HL-60 (cell line): ENCODE measurements at regions not wholly inside any gene's neighbourhood (a gene's known extent, or its start where the extent isn't known, plus 50 kb on each side); places are given as distances from the start of the nearest gene placed in this dataset.
"Not testable (repeated sequence)": the region's sequence is repeated elsewhere in the genome, so short reads cannot be mapped to it uniquely, and the experiment has no call there.

Experiments used
- CTCF ChIP-seq: IDR thresholded peaks from one replicate; pipeline ENCODE4 v1.5.1; 2011; ENCODE audit warnings: low read length, control low read depth, inconsistent platforms; ENCODE audit not compliant: insufficient read depth
- GABPA ChIP-seq: IDR thresholded peaks from 2 replicates; pipeline ENCODE4 v1.6.1; 2012; ENCODE audit warnings: low read depth
- POLR2AphosphoS5 ChIP-seq: IDR thresholded peaks from 2 replicates; pipeline ENCODE4 v1.6.1; 2012; ENCODE audit warnings: low read depth
- REST ChIP-seq: IDR thresholded peaks from 2 replicates; pipeline ENCODE4 v1.6.1; 2012; ENCODE audit warnings: low read depth; ENCODE audit not compliant: insufficient replicate concordance

- TF ChIP-seq CTCF = peak; percentile 20
- not testable (repeated sequence) for TF ChIP-seq POLR2AphosphoS5, GABPA, REST
Measured at GRCh38 chr20:22851679-22852346, 183.3 kb upstream of the SSTR4 start.
